22Rv1 (cell line): ENCODE measurements at regions not wholly inside any gene's neighbourhood (a gene's known extent, or its start where the extent isn't known, plus 50 kb on each side); places are given as distances from the start of the nearest gene placed in this dataset.

ENCODE experiments used
- ZFX ChIP-seq: fragments of 450-650 bp; IDR thresholded peaks from 2 replicates; pipeline ENCODE4 v1.6.1; 2017; ENCODE audit warnings: antibody characterized with exemption, borderline replicate concordance
- TF ChIP-seq, protein P1 (sequence below): fragments of 450-650 bp; IDR thresholded peaks from 2 replicates; pipeline ENCODE4 v1.5.1; 2017; ENCODE audit warnings: mild to moderate bottlenecking

- TF ChIP-seq, protein P1, sequence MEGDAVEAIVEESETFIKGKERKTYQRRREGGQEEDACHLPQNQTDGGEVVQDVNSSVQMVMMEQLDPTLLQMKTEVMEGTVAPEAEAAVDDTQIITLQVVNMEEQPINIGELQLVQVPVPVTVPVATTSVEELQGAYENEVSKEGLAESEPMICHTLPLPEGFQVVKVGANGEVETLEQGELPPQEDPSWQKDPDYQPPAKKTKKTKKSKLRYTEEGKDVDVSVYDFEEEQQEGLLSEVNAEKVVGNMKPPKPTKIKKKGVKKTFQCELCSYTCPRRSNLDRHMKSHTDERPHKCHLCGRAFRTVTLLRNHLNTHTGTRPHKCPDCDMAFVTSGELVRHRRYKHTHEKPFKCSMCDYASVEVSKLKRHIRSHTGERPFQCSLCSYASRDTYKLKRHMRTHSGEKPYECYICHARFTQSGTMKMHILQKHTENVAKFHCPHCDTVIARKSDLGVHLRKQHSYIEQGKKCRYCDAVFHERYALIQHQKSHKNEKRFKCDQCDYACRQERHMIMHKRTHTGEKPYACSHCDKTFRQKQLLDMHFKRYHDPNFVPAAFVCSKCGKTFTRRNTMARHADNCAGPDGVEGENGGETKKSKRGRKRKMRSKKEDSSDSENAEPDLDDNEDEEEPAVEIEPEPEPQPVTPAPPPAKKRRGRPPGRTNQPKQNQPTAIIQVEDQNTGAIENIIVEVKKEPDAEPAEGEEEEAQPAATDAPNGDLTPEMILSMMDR, result no peak
- TF ChIP-seq ZFX, result no peak
Measured at GRCh38 chr5:107313921-107314320, 356.8 kb downstream of the EFNA5 start.
